Memory B cell (primary cell): ENCODE measurements at regions not wholly inside any gene's neighbourhood (a gene's known extent, or its start where the extent isn't known, plus 50 kb on each side); places are given as distances from the start of the nearest gene placed in this dataset.
"Not testable (repeated sequence)": the region's sequence is repeated elsewhere in the genome, so short reads cannot be mapped to it uniquely, and the experiment has no call there.

ENCODE experiments used
- ATAC-seq: fragments of 150-1000 bp; cut with Tn5 transposase; 2 replicates; pipeline ENCODE4 v1.10.0; 2021; ENCODE audit warnings: low read depth, mild to moderate bottlenecking, moderate library complexity
- DNase-seq, 2 donors: peaks; one replicate each; pipeline ENCODE4 v3.0.0; 2022; ENCODE audit warnings: low spot score in 2 of 2
- H3K27ac Mint-ChIP-seq: one replicate; pipeline ENCODE4 v1.8.0; 2022; ENCODE audit warnings: mild to moderate bottlenecking, moderate library complexity, mixed read lengths
- H3K27me3 Mint-ChIP-seq: one replicate; pipeline ENCODE4 v1.8.0; 2022; ENCODE audit warnings: mixed read lengths
- H3K36me3 Mint-ChIP-seq: one replicate; pipeline ENCODE4 v1.8.0; 2022; ENCODE audit warnings: mild to moderate bottlenecking, mixed read lengths
- H3K4me1 Mint-ChIP-seq: one replicate; pipeline ENCODE4 v1.8.0; 2022; ENCODE audit warnings: mixed read lengths
- H3K4me3 Mint-ChIP-seq: one replicate; pipeline ENCODE4 v1.8.0; 2022; ENCODE audit warnings: mild to moderate bottlenecking, moderate library complexity, mixed read lengths
- H3K9me3 Mint-ChIP-seq: one replicate; pipeline ENCODE4 v1.8.0; 2022; ENCODE audit warnings: mixed read lengths

- Mint-ChIP-seq H3K27me3 (peaks cover 16% of the 10 kb centered on the region), H3K27ac (no peak overlapping the region), H3K9me3 (no peaks in the 10 kb centered on the region), H3K4me1 (no peaks in the 10 kb centered on the region), H3K36me3 (no peaks in the 10 kb centered on the region), H3K4me3 (no peak overlapping the region)
- DNase-seq: no peak
- ATAC-seq: no peak
Observed at GRCh38 chr5:171720086-171720485, 65.5 kb upstream of the SMIM23 start.

DNA sequence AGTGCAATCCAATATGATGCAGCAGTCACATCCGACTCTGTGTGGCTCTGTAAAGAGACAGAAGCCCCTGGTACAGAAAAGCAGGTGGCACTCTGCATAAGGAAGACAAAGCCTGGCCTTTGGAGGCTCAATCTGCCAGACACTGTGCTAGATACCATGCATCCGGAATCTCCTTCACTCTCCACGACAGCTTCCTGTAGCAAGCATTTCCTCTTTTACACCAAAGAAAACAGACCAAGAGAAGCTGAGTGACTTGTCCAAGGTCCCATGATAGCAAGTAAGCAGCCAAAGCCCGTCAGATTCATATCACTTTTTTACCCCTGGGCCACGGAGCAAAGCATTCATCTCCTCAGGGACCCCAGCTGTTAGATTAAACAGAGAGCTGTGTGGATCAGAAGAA, 64.2 kb upstream of the SMIM23 start:
- H3K4me1 Mint-ChIP-seq: no peaks in the 10 kb centered on the region
- no peak overlapping the region for H3K27ac Mint-ChIP-seq
- H3K9me3 Mint-ChIP-seq: peaks cover 5% of the 10 kb centered on the region

DNA sequence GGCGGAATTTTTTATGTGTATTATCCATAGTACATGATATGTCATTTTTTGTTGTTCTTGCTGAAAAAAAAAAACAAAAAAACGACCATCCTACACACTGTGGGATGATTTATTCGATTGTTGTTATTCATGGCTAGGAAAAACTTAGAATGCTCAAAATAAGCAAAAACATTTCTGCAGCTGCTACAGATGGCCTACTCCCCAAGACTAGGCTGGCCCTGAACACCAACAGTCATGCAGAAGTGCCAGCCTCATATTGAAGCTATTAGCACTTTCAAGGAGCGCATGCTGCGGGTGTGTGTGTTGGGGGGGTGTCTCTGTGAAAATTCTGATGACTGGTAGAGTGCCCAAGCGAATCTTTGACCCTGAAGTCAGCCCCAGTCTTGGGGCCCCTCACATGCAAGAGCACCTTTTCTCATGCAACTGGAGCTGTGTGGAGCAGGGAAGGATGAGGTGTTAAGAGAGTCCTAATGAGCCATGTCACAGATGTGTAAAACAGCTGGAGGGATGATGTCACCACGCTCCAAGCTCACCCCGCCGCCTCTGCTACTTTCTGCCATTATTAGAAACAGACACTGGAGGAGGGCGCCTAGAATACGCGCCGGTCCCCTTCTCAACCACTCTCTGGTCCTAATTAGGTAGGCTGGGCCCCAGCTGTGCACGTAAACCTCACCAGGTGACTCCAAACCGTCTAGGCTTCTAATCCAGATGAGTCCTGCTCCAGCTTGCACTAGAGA, 61.0 kb upstream of the SMIM23 start:
- ATAC-seq (no peak), DNase-seq (no peak)
- peaks cover 14% of the 10 kb centered on the region for H3K9me3 Mint-ChIP-seq
- no peaks in the 10 kb centered on the region for H3K4me1 Mint-ChIP-seq
- H3K4me3 Mint-ChIP-seq: no peak overlapping the region
- H3K27ac Mint-ChIP-seq: no peak overlapping the region
- H3K27me3 Mint-ChIP-seq: peaks cover 23% of the 10 kb centered on the region
- peaks cover 4% of the 10 kb centered on the region for H3K36me3 Mint-ChIP-seq

More for the DNA sequence above, 64.2 kb upstream of the SMIM23 start:
- Mint-ChIP-seq H3K4me3 (no peak overlapping the region), H3K27me3 (peaks cover 23% of the 10 kb centered on the region), H3K36me3 (peaks cover 4% of the 10 kb centered on the region)
- no peak for ATAC-seq
- no peak for DNase-seq

DNA sequence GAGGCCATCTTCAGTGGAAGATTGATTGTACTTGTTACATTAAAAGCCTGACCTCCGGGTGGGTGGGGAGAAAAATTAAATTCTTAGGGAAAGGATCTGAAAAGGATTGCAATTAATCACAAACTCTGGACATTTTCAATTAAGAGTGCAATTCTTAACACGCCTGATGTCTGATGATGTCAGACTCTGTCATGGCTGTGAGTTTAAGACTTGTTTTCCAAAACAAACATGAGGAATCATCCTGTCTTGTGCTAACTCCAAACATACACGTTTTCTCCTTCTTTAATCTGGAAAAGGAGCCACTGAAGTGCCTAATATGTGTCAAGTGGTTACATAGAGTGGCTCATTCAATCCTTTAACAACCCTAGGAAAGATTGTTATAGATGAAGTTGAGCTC, 60.4 kb upstream of the SMIM23 start:
- H3K27me3 Mint-ChIP-seq: peaks cover 19% of the 10 kb centered on the region
- no peak for DNase-seq
- no peak overlapping the region for H3K27ac Mint-ChIP-seq
- H3K9me3 Mint-ChIP-seq: peaks cover 14% of the 10 kb centered on the region
- H3K4me1 Mint-ChIP-seq: no peaks in the 10 kb centered on the region
- H3K36me3 Mint-ChIP-seq: peaks cover 4% of the 10 kb centered on the region
- ATAC-seq: no peak
- no peak overlapping the region for H3K4me3 Mint-ChIP-seq

DNA sequence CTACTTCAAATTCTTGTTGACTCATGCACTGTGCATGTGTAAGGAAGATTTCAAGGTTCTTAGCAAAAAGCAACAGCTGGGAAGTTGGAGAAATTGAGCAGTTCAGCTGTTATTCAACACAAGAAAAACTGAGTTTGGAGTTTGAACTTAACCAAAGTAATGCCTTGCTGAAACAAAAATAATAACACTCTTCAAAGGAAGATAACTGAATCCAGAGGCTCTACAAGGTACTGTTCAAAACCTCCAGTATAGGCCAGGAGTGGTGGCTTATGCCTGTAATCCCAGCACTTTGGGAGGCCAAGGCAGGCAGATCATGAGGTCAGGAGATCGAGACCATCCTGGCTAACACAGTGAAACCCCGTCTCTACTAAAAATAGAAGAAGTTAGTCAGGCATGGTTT, 58.8 kb upstream of the SMIM23 start:
- not testable (repeated sequence) for DNase-seq, H3K27ac Mint-ChIP-seq, H3K4me1 Mint-ChIP-seq, H3K36me3 Mint-ChIP-seq, ATAC-seq, H3K4me3 Mint-ChIP-seq
- H3K27me3 Mint-ChIP-seq: peaks cover 14% of the 10 kb centered on the region
- H3K9me3 Mint-ChIP-seq: peaks cover 14% of the 10 kb centered on the region

- Mint-ChIP-seq H3K9me3 (peaks cover 14% of the 10 kb centered on the region), H3K27ac (no peak overlapping the region), H3K36me3 (peaks cover 4% of the 10 kb centered on the region), H3K27me3 (peaks cover 14% of the 10 kb centered on the region), H3K4me3 (no peak overlapping the region), H3K4me1 (no peaks in the 10 kb centered on the region)
- ATAC-seq (no peak), DNase-seq (no peak)
Observed at GRCh38 chr5:171728686-171729085, 56.9 kb upstream of the SMIM23 start.
